Activated T-cell treated with anti-CD3 and anti-CD28 coated beads, Interleukin-2, amount 50 U/mL, for 4 hours (primary cell): ENCODE measurements at regions not wholly inside any gene's neighbourhood (a gene's known extent, or its start where the extent isn't known, plus 50 kb on each side); places are given as distances from the start of the nearest gene placed in this dataset.
"Not testable (repeated sequence)": the region's sequence is repeated elsewhere in the genome, so short reads cannot be mapped to it uniquely, and the experiment has no call there.

ENCODE experiments used
- ATAC-seq, 2 donors: fragments of 200-7000 bp; cut with Tn5 transposase; one replicate each; pipeline ENCODE4 v1.10.0; 2021
- DNase-seq: peaks from one replicate; pipeline ENCODE4 v3.0.0-alpha.2; 2020
- H3K27me3 Mint-ChIP-seq: one replicate; pipeline ENCODE4 v1.8.0; 2021; ENCODE audit warnings: low read depth, mixed read lengths
- H3K36me3 Mint-ChIP-seq: one replicate; pipeline ENCODE4 v1.8.0; 2022; ENCODE audit warnings: mixed read lengths; ENCODE audit not compliant: insufficient read depth
- H3K4me1 Mint-ChIP-seq: one replicate; pipeline ENCODE4 v1.8.0; 2021; ENCODE audit warnings: low read depth, mixed read lengths
- H3K4me3 Mint-ChIP-seq: one replicate; pipeline ENCODE4 v1.8.0; 2021; ENCODE audit warnings: mild to moderate bottlenecking, moderate library complexity, mixed read lengths
- H3K9me3 Mint-ChIP-seq: one replicate; pipeline ENCODE4 v1.8.0; 2021; ENCODE audit warnings: mixed read lengths

GRCh38 chr15:20311014-20311680 lies 230.5 kb downstream of the GOLGA6L6 start:
- H3K27me3 Mint-ChIP-seq, H3K4me3 Mint-ChIP-seq, H3K9me3 Mint-ChIP-seq, H3K36me3 Mint-ChIP-seq, DNase-seq, ATAC-seq, H3K4me1 Mint-ChIP-seq: not testable (repeated sequence)

- Mint-ChIP-seq H3K4me3 (no peak overlapping the region), H3K4me1 (no peaks in the 10 kb centered on the region), H3K27me3 (no peaks in the 10 kb centered on the region), H3K36me3 (no peaks in the 10 kb centered on the region), H3K9me3 (no peaks in the 10 kb centered on the region)
- ATAC-seq (no peak), DNase-seq (no peak)
Observed at GRCh38 chr15:20310603-20311002, 231.0 kb downstream of the GOLGA6L6 start.

GRCh38 chr15:20309966-20310365 lies 231.6 kb downstream of the GOLGA6L6 start:
- H3K9me3 Mint-ChIP-seq, H3K4me3 Mint-ChIP-seq, H3K27me3 Mint-ChIP-seq, DNase-seq, H3K36me3 Mint-ChIP-seq, ATAC-seq, H3K4me1 Mint-ChIP-seq: not testable (repeated sequence)

GRCh38 chr15:20309395-20309794 lies 232.2 kb downstream of the GOLGA6L6 start:
- not testable (repeated sequence) for H3K4me1 Mint-ChIP-seq, ATAC-seq, H3K4me3 Mint-ChIP-seq, H3K9me3 Mint-ChIP-seq, H3K27me3 Mint-ChIP-seq, DNase-seq, H3K36me3 Mint-ChIP-seq

GRCh38 chr15:20308027-20308690 lies 233.4 kb downstream of the GOLGA6L6 start:
- not testable (repeated sequence) for H3K36me3 Mint-ChIP-seq, H3K4me1 Mint-ChIP-seq, DNase-seq, ATAC-seq, H3K27me3 Mint-ChIP-seq, H3K9me3 Mint-ChIP-seq, H3K4me3 Mint-ChIP-seq

- H3K9me3 Mint-ChIP-seq, H3K27me3 Mint-ChIP-seq, H3K4me3 Mint-ChIP-seq, DNase-seq, ATAC-seq, H3K36me3 Mint-ChIP-seq, H3K4me1 Mint-ChIP-seq: not testable (repeated sequence)
Observed at GRCh38 chr15:20307137-20307536, 234.5 kb downstream of the GOLGA6L6 start.

GRCh38 chr15:20306497-20307106 lies 235.0 kb downstream of the GOLGA6L6 start:
- not testable (repeated sequence) for H3K4me1 Mint-ChIP-seq, H3K4me3 Mint-ChIP-seq, H3K27me3 Mint-ChIP-seq, H3K9me3 Mint-ChIP-seq, ATAC-seq, DNase-seq, H3K36me3 Mint-ChIP-seq

GRCh38 chr15:20305912-20306311 lies 235.7 kb downstream of the GOLGA6L6 start:
- not testable (repeated sequence) for H3K9me3 Mint-ChIP-seq, H3K36me3 Mint-ChIP-seq, DNase-seq, ATAC-seq, H3K27me3 Mint-ChIP-seq, H3K4me1 Mint-ChIP-seq, H3K4me3 Mint-ChIP-seq

GRCh38 chr15:20305015-20305465 lies 236.6 kb downstream of the GOLGA6L6 start:
- H3K4me1 Mint-ChIP-seq, DNase-seq, H3K27me3 Mint-ChIP-seq, ATAC-seq, H3K36me3 Mint-ChIP-seq, H3K9me3 Mint-ChIP-seq, H3K4me3 Mint-ChIP-seq: not testable (repeated sequence)

GRCh38 chr15:20304282-20305014 lies 237.2 kb downstream of the GOLGA6L6 start:
- H3K4me3 Mint-ChIP-seq, H3K9me3 Mint-ChIP-seq, DNase-seq, ATAC-seq, H3K4me1 Mint-ChIP-seq, H3K36me3 Mint-ChIP-seq, H3K27me3 Mint-ChIP-seq: not testable (repeated sequence)

GRCh38 chr15:20303248-20304171 lies 238.1 kb downstream of the GOLGA6L6 start:
- not testable (repeated sequence) for H3K36me3 Mint-ChIP-seq, H3K9me3 Mint-ChIP-seq, ATAC-seq, H3K27me3 Mint-ChIP-seq, H3K4me1 Mint-ChIP-seq, H3K4me3 Mint-ChIP-seq, DNase-seq

- not testable (repeated sequence) for H3K4me3 Mint-ChIP-seq, H3K27me3 Mint-ChIP-seq, ATAC-seq, H3K9me3 Mint-ChIP-seq, H3K36me3 Mint-ChIP-seq, DNase-seq, H3K4me1 Mint-ChIP-seq
Observed at GRCh38 chr15:20302141-20303069, 239.2 kb downstream of the GOLGA6L6 start.

GRCh38 chr15:20301471-20302081 lies 240.0 kb downstream of the GOLGA6L6 start:
- H3K36me3 Mint-ChIP-seq, H3K4me3 Mint-ChIP-seq, DNase-seq, ATAC-seq, H3K9me3 Mint-ChIP-seq, H3K27me3 Mint-ChIP-seq, H3K4me1 Mint-ChIP-seq: not testable (repeated sequence)
